ENCODE measurements at regions not wholly inside any gene's neighbourhood (a gene's known extent, or its start where the extent isn't known, plus 50 kb on each side); places are given as distances from the start of the nearest gene placed in this dataset.

DNA sequence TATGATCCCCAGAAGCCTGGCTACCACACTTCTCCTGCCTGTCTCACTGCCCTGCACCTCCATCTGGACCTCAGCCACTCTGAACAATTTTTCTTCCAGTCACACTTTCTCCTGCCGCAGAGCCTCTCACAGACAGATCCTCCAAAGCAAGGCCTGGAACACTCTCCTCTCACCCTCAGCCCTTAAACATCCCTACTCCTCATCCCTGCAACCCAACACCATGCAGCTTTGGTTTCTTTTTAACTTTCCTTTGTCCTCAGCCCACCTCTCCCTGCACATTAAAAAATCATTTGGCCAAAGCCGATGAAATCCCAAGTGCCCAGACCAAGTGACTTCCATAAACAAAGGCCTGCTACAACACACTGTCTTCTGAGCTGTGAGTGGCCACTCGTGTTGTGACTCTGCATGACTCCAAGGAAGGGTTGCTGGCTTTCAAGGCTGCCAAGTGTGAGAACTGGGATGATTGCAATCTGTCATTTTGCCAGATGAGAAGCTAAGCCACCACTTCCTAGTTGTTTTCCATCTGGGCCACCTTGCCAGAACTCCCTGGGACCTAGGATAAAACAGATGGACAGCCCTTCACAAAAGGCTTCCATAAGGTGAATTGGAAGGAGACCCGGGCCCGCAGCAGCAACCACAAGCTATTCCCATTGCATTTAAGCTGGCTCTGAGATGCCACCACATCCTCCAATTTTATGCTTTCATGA lies 144.4 kb upstream of the SSTR4 start:
- TF ChIP-seq, protein P1, sequence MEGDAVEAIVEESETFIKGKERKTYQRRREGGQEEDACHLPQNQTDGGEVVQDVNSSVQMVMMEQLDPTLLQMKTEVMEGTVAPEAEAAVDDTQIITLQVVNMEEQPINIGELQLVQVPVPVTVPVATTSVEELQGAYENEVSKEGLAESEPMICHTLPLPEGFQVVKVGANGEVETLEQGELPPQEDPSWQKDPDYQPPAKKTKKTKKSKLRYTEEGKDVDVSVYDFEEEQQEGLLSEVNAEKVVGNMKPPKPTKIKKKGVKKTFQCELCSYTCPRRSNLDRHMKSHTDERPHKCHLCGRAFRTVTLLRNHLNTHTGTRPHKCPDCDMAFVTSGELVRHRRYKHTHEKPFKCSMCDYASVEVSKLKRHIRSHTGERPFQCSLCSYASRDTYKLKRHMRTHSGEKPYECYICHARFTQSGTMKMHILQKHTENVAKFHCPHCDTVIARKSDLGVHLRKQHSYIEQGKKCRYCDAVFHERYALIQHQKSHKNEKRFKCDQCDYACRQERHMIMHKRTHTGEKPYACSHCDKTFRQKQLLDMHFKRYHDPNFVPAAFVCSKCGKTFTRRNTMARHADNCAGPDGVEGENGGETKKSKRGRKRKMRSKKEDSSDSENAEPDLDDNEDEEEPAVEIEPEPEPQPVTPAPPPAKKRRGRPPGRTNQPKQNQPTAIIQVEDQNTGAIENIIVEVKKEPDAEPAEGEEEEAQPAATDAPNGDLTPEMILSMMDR (IDR thresholded peaks at IDR 0.05; ENCODE audit: insufficient read depth, low read length, poor library complexity, severe bottlenecking): no peak
- no peak for TF ChIP-seq EZH2phosphoT487 (conservative IDR thresholded peaks at IDR 0.05; ENCODE audit: low read length)

Data from SU-DHL-6 (cell line).